HG03064 (cell line): ENCODE measurements at regions not wholly inside any gene's neighbourhood (a gene's known extent, or its start where the extent isn't known, plus 50 kb on each side); places are given as distances from the start of the nearest gene placed in this dataset.

Experiments used
- ATAC-seq: cut with Tn5 transposase; IDR thresholded peaks from one replicate; pipeline ENCODE4 v1.9.1; 2021; ENCODE audit warnings: low read depth; ENCODE audit not compliant: unreplicated experiment

GRCh38 chr9:119792242-119792641 lies 423.0 kb upstream of the BRINP1 start:
- ATAC-seq, result no peak

- ATAC-seq, result no peak
Observed at GRCh38 chr9:119789987-119790386, 420.8 kb upstream of the BRINP1 start.

- ATAC-seq, result no peak
Observed at GRCh38 chr9:119788921-119789320, 419.7 kb upstream of the BRINP1 start.

GRCh38 chr9:119781886-119782285 lies 412.7 kb upstream of the BRINP1 start:
- ATAC-seq, result no peak

- ATAC-seq, result no peak
Observed at GRCh38 chr9:119775410-119775809, 406.2 kb upstream of the BRINP1 start.

- ATAC-seq, result no peak
Observed at GRCh38 chr9:119773823-119774222, 404.6 kb upstream of the BRINP1 start.

- no peak for ATAC-seq
Observed at GRCh38 chr9:119771341-119771740, 402.1 kb upstream of the BRINP1 start.

- no peak for ATAC-seq
Observed at GRCh38 chr9:119768266-119768665, 399.0 kb upstream of the BRINP1 start.

GRCh38 chr9:119765632-119766175 lies 396.5 kb upstream of the BRINP1 start:
- ATAC-seq, result no peak

- no peak for ATAC-seq
Observed at GRCh38 chr9:119763260-119763659, 394.0 kb upstream of the BRINP1 start.

GRCh38 chr9:119761812-119762211 lies 392.6 kb upstream of the BRINP1 start:
- ATAC-seq, result no peak

GRCh38 chr9:119758990-119759389 lies 389.8 kb upstream of the BRINP1 start:
- ATAC-seq, result no peak

GRCh38 chr9:119758241-119758640 lies 389.0 kb upstream of the BRINP1 start:
- ATAC-seq, result no peak

- no peak for ATAC-seq
Observed at GRCh38 chr9:119739476-119739875, 370.2 kb upstream of the BRINP1 start.

- ATAC-seq, result peak; percentile 96
Observed at GRCh38 chr9:119736491-119737454, 367.5 kb upstream of the BRINP1 start.

- no peak for ATAC-seq
Observed at GRCh38 chr9:119727988-119728387, 358.8 kb upstream of the BRINP1 start.

GRCh38 chr9:119726035-119726434 lies 356.8 kb upstream of the BRINP1 start:
- no peak for ATAC-seq

GRCh38 chr9:119722384-119722783 lies 353.1 kb upstream of the BRINP1 start:
- ATAC-seq, result no peak

GRCh38 chr9:119712325-119712724 lies 343.1 kb upstream of the BRINP1 start:
- ATAC-seq, result no peak

- no peak for ATAC-seq
Observed at GRCh38 chr9:119709431-119709830, 340.2 kb upstream of the BRINP1 start.

GRCh38 chr9:119707228-119707845 lies 338.1 kb upstream of the BRINP1 start:
- ATAC-seq, result no peak

GRCh38 chr9:119701651-119702050 lies 332.4 kb upstream of the BRINP1 start:
- no peak for ATAC-seq
